MCF 10A (cell line): ENCODE measurements at regions not wholly inside any gene's neighbourhood (a gene's known extent, or its start where the extent isn't known, plus 50 kb on each side); places are given as distances from the start of the nearest gene placed in this dataset.
"Not testable (repeated sequence)": the region's sequence is repeated elsewhere in the genome, so short reads cannot be mapped to it uniquely, and the experiment has no call there.

Experiments
- BruUV-seq: library from RNA; stranded (reverse); fragments of 400-500 nt; replicated peaks from 2 replicates; lab custom pipeline; 2021; lab: Mats Ljungman, UMichigan
- CTCF ChIA-PET: fragments of 300-600 bp; sonication (Branson Sonifier 250); formaldehyde crosslinking; extraction: SDS; loops from one replicate; lab custom pipeline; 2021; ENCODE audit warnings: antibody characterized with exemption, inconsistent platforms; lab: Yijun Ruan, JAX
- POLR2A ChIA-PET: fragments of 300-600, 350-650 bp; sonication (Branson Sonifier 250); formaldehyde crosslinking; extraction: SDS; loops from one replicate; lab custom pipeline; 2020; ENCODE audit warnings: antibody characterized with exemption, inconsistent platforms; lab: Yijun Ruan, JAX
- DNase-seq: peaks from one replicate; pipeline ENCODE4 v3.0.0-alpha.2; 2018; ENCODE audit not compliant: unreplicated experiment
- H3K27ac Mint-ChIP-seq: one replicate; pipeline ENCODE4 v1.8.0; 2022; ENCODE audit warnings: mild to moderate bottlenecking, low read depth, mixed read lengths; ENCODE audit not compliant: unreplicated experiment
- H3K27me3 Mint-ChIP-seq: one replicate; pipeline ENCODE4 v1.8.0; 2022; ENCODE audit warnings: mixed read lengths; ENCODE audit not compliant: insufficient read depth, unreplicated experiment
- H3K36me3 Mint-ChIP-seq: one replicate; pipeline ENCODE4 v1.8.0; 2022; ENCODE audit warnings: mild to moderate bottlenecking, moderate library complexity, mixed read lengths; ENCODE audit not compliant: insufficient read depth, unreplicated experiment
- H3K4me1 Mint-ChIP-seq: one replicate; pipeline ENCODE4 v1.8.0; 2022; ENCODE audit warnings: mixed read lengths; ENCODE audit not compliant: insufficient read depth, unreplicated experiment
- H3K4me3 Mint-ChIP-seq: one replicate; pipeline ENCODE4 v1.8.0; 2022; ENCODE audit warnings: mild to moderate bottlenecking, moderate library complexity, mixed read lengths; ENCODE audit not compliant: unreplicated experiment
- H3K9me3 Mint-ChIP-seq: one replicate; pipeline ENCODE4 v1.8.0; 2022; ENCODE audit warnings: mixed read lengths; ENCODE audit not compliant: unreplicated experiment
- intact Hi-C: fragments of 100-400 bp; cut with micrococcal nuclease; formaldehyde crosslinking; loops from 2 replicates; pipeline ENCODE4 v1.14.1; 2022
- TF ChIP-seq, protein P1 (sequence below): fragments of 200-600 bp; IDR thresholded peaks from one replicate; pipeline ENCODE4 v1.8.0; 2022; ENCODE audit warnings: antibody characterized with exemption, mild to moderate bottlenecking; ENCODE audit not compliant: unreplicated experiment

DNA sequence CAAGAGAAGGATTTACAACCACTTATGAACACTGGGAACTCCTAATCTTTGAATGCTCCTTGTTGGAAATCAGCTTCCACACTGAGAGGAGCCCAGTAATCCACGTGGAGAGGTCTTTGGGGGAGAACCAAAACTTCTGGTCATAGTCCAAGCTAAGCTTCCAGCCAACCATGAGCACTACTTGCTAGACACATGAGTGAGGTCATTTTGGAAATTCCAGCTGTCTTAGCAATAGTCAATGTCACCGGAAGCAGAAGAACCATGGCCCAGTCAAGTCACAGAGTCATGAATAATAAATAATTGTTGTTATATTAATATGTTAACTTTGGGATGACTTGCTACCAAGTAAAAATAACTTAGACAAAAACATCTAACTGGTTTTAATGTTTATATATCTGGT lies 324.9 kb upstream of the SGCG start:
- POLR2A ChIA-PET, result no interaction called here

DNA sequence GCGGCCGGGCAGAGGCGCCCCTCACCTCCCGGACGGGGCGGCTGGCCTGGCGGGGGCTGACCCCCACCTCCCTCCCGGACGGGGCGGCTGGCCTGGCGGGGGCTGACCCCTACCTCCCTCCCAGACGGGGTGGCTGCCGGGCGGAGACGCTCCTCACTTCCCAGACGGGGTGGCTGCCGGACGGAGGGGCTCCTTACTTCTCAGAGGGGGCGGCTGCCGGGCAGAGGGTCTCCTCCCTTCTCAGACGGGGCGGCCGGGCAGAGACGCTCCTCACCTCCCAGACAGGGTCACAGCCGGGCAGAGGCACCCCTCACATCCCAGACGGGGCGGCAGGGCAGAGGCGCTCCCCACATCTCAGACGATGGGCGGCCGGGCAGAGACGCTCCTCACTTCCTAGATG lies 321.8 kb upstream of the SGCG start:
- CTCF ChIA-PET, H3K9me3 Mint-ChIP-seq, H3K36me3 Mint-ChIP-seq, H3K4me1 Mint-ChIP-seq, DNase-seq, H3K4me3 Mint-ChIP-seq, BruUV-seq, H3K27ac Mint-ChIP-seq, H3K27me3 Mint-ChIP-seq, POLR2A ChIA-PET, intact Hi-C loops: not testable (repeated sequence)

More for the DNA sequence above, 324.9 kb upstream of the SGCG start:
- no peaks in the 10 kb centered on the region for H3K36me3 Mint-ChIP-seq
- H3K27me3 Mint-ChIP-seq, result no peaks in the 10 kb centered on the region
- intact Hi-C loops, result no loop called here
- CTCF ChIA-PET, result no interaction called here
- TF ChIP-seq, protein P1, sequence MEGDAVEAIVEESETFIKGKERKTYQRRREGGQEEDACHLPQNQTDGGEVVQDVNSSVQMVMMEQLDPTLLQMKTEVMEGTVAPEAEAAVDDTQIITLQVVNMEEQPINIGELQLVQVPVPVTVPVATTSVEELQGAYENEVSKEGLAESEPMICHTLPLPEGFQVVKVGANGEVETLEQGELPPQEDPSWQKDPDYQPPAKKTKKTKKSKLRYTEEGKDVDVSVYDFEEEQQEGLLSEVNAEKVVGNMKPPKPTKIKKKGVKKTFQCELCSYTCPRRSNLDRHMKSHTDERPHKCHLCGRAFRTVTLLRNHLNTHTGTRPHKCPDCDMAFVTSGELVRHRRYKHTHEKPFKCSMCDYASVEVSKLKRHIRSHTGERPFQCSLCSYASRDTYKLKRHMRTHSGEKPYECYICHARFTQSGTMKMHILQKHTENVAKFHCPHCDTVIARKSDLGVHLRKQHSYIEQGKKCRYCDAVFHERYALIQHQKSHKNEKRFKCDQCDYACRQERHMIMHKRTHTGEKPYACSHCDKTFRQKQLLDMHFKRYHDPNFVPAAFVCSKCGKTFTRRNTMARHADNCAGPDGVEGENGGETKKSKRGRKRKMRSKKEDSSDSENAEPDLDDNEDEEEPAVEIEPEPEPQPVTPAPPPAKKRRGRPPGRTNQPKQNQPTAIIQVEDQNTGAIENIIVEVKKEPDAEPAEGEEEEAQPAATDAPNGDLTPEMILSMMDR, result no peak
- H3K4me1 Mint-ChIP-seq, result no peaks in the 10 kb centered on the region
- H3K27ac Mint-ChIP-seq, result no peak overlapping the region
- no TSS peak for BruUV-seq
- no peak overlapping the region for H3K4me3 Mint-ChIP-seq
- no peak for DNase-seq
- no peaks in the 10 kb centered on the region for H3K9me3 Mint-ChIP-seq

DNA sequence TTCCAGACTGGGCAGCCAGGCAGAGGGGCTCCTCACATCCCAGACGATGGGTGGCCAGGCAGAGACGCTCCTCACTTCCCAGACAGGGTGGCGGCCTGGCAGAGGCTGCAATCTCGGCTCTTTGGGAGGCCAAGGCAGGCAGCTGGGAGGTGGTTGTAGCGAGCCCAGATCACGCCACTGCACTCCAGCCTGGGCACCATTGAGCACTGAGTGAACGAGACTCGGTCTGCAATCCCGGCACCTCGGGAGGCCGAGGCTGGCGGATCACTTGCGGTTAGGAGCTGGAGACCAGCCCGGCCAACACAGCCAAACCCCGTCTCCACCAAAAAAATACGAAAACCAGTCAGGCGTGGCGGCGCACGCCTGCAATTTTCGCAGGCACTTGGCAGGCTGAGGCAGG lies 321.4 kb upstream of the SGCG start:
- DNase-seq, H3K36me3 Mint-ChIP-seq, H3K9me3 Mint-ChIP-seq, H3K4me1 Mint-ChIP-seq, H3K27ac Mint-ChIP-seq, intact Hi-C loops, H3K27me3 Mint-ChIP-seq, BruUV-seq, H3K4me3 Mint-ChIP-seq, POLR2A ChIA-PET, CTCF ChIA-PET: not testable (repeated sequence)

DNA sequence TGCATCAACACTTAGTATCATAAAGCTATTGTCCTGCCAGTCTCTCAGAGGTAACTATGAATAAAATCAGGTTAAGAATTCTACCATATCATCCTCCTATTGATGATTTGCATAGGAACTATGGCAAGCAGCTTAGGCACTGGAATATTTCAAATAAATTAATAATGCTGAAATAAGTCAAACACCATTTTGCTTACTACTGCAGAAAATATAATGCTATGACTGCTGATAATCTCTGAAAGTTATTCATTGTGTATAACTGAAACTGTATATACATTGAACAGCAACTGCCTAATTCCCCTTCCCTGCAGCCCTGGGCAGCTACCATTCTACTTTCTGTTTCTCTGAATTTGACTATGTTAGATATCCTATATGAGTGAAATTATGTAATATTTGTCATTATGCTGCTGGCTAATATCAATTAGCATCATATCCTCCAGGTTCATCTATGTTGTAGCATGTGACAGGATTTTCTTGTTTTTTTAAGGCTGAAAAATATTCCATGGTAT lies 318.8 kb upstream of the SGCG start:
- BruUV-seq, result no TSS peak
- TF ChIP-seq, protein P1, result no peak

DNA sequence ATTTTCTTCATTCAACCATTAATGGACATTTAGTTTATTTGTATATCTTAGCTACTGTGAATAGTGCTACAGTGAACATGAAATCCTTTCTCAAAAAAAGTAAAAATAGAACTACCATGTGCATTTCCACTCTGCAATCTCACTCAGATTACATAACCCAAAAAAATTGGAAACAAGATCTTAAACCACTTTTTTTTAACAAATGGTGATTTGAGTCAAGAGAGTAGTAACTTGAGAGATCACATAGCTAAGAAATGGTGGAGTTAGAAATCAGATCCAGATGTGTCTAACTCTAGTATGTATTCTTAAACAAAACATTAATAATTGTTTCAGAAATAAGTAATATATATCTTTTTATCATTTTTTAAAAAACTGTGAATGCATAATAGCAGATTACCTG lies 318.3 kb upstream of the SGCG start:
- TF ChIP-seq, protein P1, result no peak
- no peak overlapping the region for H3K4me3 Mint-ChIP-seq
- H3K9me3 Mint-ChIP-seq, result no peaks in the 10 kb centered on the region
- H3K27ac Mint-ChIP-seq, result no peak overlapping the region
- no TSS peak for BruUV-seq
- ChIA-PET POLR2A (no interaction called here), CTCF (no interaction called here)
- H3K27me3 Mint-ChIP-seq, result no peaks in the 10 kb centered on the region
- intact Hi-C loops, result no loop called here
- H3K4me1 Mint-ChIP-seq, result no peaks in the 10 kb centered on the region
- no peaks in the 10 kb centered on the region for H3K36me3 Mint-ChIP-seq
- DNase-seq, result no peak

More for the DNA sequence above, 318.8 kb upstream of the SGCG start:
- Mint-ChIP-seq H3K36me3 (no peaks in the 10 kb centered on the region), H3K9me3 (no peaks in the 10 kb centered on the region), H3K4me3 (no peak overlapping the region), H3K27ac (no peak overlapping the region), H3K4me1 (no peaks in the 10 kb centered on the region), H3K27me3 (no peaks in the 10 kb centered on the region)
- ChIA-PET CTCF (no interaction called here), POLR2A (no interaction called here)
- intact Hi-C loops, result no loop called here
- DNase-seq, result no peak
